ENCODE measurements at regions not wholly inside any gene's neighbourhood (a gene's known extent, or its start where the extent isn't known, plus 50 kb on each side); places are given as distances from the start of the nearest gene placed in this dataset.

DNA sequence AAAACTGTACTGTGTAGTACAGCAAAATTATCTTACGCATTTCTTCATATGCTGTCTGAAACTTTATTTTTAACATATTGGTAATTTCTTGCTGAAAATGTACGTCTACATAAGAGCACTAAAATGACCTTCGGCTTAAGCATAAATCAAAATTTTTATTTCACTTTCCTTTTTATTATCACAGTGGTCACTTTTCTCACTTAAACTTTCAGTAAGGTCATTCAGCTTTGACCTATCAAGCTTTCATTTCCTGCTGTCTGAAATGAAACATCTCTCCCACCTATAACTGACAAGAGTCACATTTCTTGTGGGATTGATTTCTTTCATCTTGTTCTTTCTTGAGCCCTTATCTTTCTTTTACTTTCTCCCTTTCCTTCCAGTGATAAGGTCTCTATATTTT, 2212.7 kb upstream of the PCDH20 start:
- TF ChIP-seq ZC3H10 (CRISPR knock-in tag; IDR thresholded peaks at IDR 0.05) (no peak), TOX (CRISPR knock-in tag; IDR thresholded peaks at IDR 0.05; ENCODE audit: borderline replicate concordance) (no peak), ZNF8 (CRISPR knock-in tag; IDR thresholded peaks at IDR 0.05) (no peak), ESRRG (CRISPR knock-in tag; IDR thresholded peaks at IDR 0.05) (no peak), TCF4 (CRISPR knock-in tag; IDR thresholded peaks at IDR 0.05; ENCODE audit: borderline replicate concordance) (no peak), ZNF565 (CRISPR knock-in tag; conservative IDR thresholded peaks at IDR 0.05; ENCODE audit: low read depth) (no peak), ZFP30 (CRISPR knock-in tag; IDR thresholded peaks at IDR 0.05) (no peak), CSDC2 (CRISPR knock-in tag; IDR thresholded peaks at IDR 0.05) (no peak), ZNF70 (CRISPR knock-in tag; IDR thresholded peaks at IDR 0.05) (no peak), ISL1 (CRISPR knock-in tag; IDR thresholded peaks at IDR 0.05) (no peak), RARB (CRISPR knock-in tag; IDR thresholded peaks at IDR 0.05) (no peak), SNAI2 (CRISPR knock-in tag; IDR thresholded peaks at IDR 0.05) (no peak), ARNTL (CRISPR knock-in tag; IDR thresholded peaks at IDR 0.05; ENCODE audit: borderline replicate concordance, low read depth) (no peak), ZFP3 (CRISPR knock-in tag; IDR thresholded peaks at IDR 0.05) (no peak), BACH2 (CRISPR knock-in tag; IDR thresholded peaks at IDR 0.05; ENCODE audit: borderline replicate concordance) (no peak), GLIS3 (CRISPR knock-in tag; IDR thresholded peaks at IDR 0.05) (no peak)
- TF ChIP-seq, protein P1, sequence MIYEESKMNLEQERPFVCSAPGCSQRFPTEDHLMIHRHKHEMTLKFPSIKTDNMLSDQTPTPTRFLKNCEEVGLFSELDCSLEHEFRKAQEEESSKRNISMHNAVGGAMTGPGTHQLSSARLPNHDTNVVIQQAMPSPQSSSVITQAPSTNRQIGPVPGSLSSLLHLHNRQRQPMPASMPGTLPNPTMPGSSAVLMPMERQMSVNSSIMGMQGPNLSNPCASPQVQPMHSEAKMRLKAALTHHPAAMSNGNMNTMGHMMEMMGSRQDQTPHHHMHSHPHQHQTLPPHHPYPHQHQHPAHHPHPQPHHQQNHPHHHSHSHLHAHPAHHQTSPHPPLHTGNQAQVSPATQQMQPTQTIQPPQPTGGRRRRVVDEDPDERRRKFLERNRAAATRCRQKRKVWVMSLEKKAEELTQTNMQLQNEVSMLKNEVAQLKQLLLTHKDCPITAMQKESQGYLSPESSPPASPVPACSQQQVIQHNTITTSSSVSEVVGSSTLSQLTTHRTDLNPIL (CRISPR knock-in tag; IDR thresholded peaks at IDR 0.05; ENCODE audit: low read depth) = no peak
- TF ChIP-seq, protein P2, sequence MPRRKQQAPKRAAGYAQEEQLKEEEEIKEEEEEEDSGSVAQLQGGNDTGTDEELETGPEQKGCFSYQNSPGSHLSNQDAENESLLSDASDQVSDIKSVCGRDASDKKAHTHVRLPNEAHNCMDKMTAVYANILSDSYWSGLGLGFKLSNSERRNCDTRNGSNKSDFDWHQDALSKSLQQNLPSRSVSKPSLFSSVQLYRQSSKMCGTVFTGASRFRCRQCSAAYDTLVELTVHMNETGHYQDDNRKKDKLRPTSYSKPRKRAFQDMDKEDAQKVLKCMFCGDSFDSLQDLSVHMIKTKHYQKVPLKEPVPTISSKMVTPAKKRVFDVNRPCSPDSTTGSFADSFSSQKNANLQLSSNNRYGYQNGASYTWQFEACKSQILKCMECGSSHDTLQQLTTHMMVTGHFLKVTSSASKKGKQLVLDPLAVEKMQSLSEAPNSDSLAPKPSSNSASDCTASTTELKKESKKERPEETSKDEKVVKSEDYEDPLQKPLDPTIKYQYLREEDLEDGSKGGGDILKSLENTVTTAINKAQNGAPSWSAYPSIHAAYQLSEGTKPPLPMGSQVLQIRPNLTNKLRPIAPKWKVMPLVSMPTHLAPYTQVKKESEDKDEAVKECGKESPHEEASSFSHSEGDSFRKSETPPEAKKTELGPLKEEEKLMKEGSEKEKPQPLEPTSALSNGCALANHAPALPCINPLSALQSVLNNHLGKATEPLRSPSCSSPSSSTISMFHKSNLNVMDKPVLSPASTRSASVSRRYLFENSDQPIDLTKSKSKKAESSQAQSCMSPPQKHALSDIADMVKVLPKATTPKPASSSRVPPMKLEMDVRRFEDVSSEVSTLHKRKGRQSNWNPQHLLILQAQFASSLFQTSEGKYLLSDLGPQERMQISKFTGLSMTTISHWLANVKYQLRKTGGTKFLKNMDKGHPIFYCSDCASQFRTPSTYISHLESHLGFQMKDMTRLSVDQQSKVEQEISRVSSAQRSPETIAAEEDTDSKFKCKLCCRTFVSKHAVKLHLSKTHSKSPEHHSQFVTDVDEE (CRISPR knock-in tag; IDR thresholded peaks at IDR 0.05) = no peak
- TF ChIP-seq, protein P3, sequence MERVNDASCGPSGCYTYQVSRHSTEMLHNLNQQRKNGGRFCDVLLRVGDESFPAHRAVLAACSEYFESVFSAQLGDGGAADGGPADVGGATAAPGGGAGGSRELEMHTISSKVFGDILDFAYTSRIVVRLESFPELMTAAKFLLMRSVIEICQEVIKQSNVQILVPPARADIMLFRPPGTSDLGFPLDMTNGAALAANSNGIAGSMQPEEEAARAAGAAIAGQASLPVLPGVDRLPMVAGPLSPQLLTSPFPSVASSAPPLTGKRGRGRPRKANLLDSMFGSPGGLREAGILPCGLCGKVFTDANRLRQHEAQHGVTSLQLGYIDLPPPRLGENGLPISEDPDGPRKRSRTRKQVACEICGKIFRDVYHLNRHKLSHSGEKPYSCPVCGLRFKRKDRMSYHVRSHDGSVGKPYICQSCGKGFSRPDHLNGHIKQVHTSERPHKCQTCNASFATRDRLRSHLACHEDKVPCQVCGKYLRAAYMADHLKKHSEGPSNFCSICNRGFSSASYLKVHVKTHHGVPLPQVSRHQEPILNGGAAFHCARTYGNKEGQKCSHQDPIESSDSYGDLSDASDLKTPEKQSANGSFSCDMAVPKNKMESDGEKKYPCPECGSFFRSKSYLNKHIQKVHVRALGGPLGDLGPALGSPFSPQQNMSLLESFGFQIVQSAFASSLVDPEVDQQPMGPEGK (CRISPR knock-in tag; IDR thresholded peaks at IDR 0.05; ENCODE audit: borderline replicate concordance) = no peak
- TF ChIP-seq, protein P4, sequence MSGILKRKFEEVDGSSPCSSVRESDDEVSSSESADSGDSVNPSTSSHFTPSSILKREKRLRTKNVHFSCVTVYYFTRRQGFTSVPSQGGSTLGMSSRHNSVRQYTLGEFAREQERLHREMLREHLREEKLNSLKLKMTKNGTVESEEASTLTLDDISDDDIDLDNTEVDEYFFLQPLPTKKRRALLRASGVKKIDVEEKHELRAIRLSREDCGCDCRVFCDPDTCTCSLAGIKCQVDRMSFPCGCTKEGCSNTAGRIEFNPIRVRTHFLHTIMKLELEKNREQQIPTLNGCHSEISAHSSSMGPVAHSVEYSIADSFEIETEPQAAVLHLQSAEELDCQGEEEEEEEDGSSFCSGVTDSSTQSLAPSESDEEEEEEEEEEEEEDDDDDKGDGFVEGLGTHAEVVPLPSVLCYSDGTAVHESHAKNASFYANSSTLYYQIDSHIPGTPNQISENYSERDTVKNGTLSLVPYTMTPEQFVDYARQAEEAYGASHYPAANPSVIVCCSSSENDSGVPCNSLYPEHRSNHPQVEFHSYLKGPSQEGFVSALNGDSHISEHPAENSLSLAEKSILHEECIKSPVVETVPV (CRISPR knock-in tag; IDR thresholded peaks at IDR 0.05) = no peak

DNA sequence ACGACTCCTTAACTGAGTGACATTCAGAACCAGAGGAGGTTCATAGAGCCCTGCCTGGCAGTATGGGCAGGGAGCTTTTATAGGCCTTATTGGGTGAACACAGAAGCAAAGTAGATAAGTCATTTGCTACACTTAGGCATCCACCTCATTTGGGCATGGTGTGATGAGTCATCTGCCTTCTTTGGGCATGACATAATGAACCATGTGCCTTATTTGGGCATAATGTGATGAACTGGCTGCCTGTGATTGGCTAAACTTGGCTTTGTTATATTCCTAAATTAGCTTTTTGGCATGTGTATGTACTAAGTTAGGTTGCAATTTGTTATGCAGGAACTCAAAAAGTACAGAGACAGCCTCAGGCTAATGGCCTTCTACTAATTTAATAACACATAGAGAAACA, 2210.2 kb upstream of the PCDH20 start:
- ATAC-seq = no peak

More for the DNA sequence above, 2212.7 kb upstream of the PCDH20 start:
- ATAC-seq = no peak

DNA sequence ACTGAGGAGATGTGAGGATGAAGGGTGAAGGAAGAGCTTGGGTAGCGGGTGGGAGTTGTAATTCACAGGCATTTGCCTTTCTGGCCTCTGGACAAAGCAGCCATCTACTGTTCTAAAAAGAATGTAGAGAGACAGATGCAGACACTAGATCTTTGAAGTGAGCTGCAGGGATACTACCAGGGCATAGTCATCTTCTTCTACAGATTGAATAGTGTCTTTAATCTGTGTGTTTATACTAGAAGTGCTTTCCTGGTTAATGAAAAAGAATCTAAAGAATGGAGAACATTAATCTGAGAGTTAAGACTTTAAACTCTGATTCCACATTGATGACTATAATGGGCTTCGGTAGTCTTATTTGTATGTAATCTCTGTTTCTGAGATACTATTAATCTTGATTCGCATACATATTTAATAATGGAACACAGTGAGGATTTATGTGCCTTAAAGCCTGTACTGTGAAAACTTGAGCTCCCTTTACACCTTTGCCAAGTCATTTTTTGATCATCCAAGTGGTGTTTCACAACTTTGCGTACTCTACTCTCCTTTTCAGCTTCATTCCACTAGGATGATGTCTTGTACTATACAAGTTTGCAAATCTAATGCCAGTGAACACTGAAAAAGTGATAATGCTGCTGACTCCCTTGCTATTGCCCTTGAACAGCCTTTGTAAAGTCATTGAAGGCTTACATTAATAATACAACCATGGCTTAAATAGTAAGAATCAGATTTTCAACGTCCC, 2199.4 kb upstream of the PCDH20 start:
- ATAC-seq = no peak
- TF ChIP-seq TOX (CRISPR knock-in tag; IDR thresholded peaks at IDR 0.05; ENCODE audit: borderline replicate concordance) = no peak
- TF ChIP-seq OSR1 (CRISPR knock-in tag; IDR thresholded peaks at IDR 0.05) = no peak
- TF ChIP-seq ZFP3 (CRISPR knock-in tag; IDR thresholded peaks at IDR 0.05) = no peak
- no peak for TF ChIP-seq ZC3H10 (CRISPR knock-in tag; IDR thresholded peaks at IDR 0.05)
- TF ChIP-seq ZNF70 (CRISPR knock-in tag; IDR thresholded peaks at IDR 0.05) = no peak
- TF ChIP-seq SNAI2 (CRISPR knock-in tag; IDR thresholded peaks at IDR 0.05) = no peak
- no peak for TF ChIP-seq ZNF8 (CRISPR knock-in tag; IDR thresholded peaks at IDR 0.05)
- TF ChIP-seq, protein P3 (CRISPR knock-in tag; IDR thresholded peaks at IDR 0.05; ENCODE audit: borderline replicate concordance) = no peak
- TF ChIP-seq ZFP30 (CRISPR knock-in tag; IDR thresholded peaks at IDR 0.05) = no peak
- TF ChIP-seq BACH2 (CRISPR knock-in tag; IDR thresholded peaks at IDR 0.05; ENCODE audit: borderline replicate concordance) = no peak
- TF ChIP-seq, protein P2 (CRISPR knock-in tag; IDR thresholded peaks at IDR 0.05) = no peak

More for the DNA sequence above, 2210.2 kb upstream of the PCDH20 start:
- TF ChIP-seq RARB (CRISPR knock-in tag; IDR thresholded peaks at IDR 0.05) (no peak), TOX (CRISPR knock-in tag; IDR thresholded peaks at IDR 0.05; ENCODE audit: borderline replicate concordance) (no peak), BACH2 (CRISPR knock-in tag; IDR thresholded peaks at IDR 0.05; ENCODE audit: borderline replicate concordance) (no peak), ESRRG (CRISPR knock-in tag; IDR thresholded peaks at IDR 0.05) (no peak)
